ENCODE measurements at regions not wholly inside any gene's neighbourhood (a gene's known extent, or its start where the extent isn't known, plus 50 kb on each side); places are given as distances from the start of the nearest gene placed in this dataset.
"Not testable (repeated sequence)": the region's sequence is repeated elsewhere in the genome, so short reads cannot be mapped to it uniquely, and the experiment has no call there.

DNA sequence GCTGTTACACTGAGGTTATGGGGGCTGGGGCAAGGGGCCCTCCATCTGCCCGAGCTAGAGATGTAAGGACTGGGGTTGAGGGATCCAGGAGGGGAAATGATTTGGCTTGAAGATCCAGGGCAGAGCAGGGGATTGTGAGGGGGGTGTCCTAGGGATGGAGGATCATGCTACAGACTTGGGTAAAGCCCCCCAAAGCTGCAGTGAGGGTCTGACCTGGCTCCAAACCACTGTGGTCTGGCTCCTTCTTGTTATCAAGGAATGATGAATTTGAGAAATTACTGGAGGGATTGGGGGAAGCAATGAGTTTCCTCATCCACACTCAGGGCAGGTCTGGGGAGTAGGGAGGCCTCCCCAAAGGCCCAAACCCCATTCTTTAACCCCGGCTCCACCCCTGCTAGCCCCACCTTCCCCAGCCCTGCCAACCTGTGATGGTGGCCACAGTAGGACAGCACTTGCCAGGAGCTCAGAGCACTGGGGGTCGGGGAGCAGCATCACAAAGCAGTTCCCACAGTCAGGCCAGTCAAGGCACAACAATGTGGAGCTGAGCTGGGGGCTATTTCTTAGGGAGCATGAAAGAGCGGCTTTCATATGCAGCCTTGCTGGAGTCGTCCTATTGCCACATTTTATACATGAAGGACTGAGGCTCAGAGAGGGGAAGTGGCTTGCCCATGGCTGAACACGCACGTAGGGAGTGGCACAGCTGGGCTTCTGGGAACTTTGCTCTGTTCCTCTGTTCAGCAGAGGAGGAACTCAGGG is 165.5 kb downstream of the EFNB1 start:
- DNase-seq: peak; percentile 2

DNA sequence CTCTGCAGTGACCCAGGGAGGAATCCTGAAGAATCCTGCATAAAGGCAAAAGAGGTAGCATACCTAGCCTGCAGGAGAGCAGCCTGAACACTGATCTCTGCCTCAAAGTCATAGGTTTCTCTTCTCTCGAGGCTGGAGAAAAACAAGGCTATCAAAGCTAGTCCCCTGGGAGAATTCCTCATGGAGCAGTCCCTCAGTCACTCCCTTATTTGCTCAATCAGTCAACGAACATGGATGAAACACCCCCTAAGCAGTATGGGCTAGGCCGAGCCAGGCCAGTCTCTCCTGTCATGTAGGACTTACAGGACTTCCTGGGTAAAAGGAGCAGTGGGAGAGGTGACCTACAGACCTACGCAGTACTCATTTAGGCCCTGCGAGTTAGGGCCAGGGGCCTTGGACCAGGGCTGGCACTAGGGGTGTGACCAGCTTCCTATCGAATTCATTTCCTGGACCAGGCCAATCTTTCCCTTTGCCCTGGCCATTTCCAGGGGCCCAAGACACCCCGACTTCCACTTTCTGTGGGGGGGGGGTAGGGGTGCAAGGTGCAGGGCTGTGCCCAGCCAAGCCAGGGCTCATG is 164.1 kb downstream of the EFNB1 start:
- DNase-seq: no peak

DNA sequence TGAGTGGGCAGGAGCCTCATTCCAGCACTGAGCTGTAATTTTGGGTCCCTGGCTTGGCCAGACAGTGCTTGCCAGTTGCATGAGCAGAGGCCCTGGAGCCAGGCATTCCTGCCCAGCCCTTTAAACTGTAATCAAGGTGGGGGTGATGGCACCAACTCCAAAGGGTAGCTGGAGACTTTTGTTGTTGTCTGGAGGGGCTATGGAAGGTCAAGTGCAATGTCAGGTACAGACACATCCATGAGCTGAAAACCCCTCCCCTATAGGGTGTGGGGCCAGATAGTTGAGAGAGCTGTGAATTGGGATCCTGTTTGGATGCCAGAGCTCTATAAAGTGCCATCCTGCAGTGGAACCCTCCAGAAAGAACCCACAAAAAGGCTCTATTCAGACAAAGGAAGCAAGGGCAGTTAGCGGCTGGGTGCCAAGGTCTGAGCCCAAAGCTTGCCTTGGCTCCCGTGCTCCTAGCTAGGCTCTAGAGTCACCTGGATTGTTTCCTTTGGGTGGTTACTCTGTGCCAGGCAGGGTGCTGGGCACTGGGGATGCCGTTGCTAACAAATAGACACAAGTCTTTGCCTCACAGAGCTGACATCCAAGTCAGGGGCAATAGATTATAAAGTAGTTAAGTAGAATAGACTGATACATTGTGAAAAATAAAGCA is 163.0 kb downstream of the EFNB1 start:
- no peak for DNase-seq

- no peak for DNase-seq
Measured at GRCh38 chrX:68990948-68991347, 162.1 kb downstream of the EFNB1 start.

- no peak for DNase-seq
Measured at GRCh38 chrX:68989865-68990606, 161.2 kb downstream of the EFNB1 start.

DNA sequence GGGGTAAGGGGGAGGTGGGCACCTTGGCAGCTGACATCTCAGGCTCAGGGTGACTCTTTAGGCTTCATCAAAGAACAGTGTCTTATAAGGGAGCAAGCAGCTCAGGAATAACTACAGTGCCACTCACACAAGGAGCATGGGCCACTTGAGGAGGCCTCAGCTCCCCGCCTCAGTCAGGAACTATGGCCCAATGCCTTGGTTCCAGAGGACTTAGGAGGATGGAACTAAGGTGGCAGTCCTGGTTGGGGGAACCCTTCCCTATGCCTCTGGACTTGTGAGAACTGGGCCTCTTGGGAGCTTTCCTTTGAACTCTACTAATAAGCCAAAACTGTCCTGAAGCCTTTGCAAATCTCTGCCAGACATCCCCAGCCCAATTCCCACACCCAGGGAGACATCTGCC is 160.6 kb downstream of the EFNB1 start:
- no peak for DNase-seq

GRCh38 chrX:68988865-68989264 is 160.0 kb downstream of the EFNB1 start:
- DNase-seq: no peak

DNA sequence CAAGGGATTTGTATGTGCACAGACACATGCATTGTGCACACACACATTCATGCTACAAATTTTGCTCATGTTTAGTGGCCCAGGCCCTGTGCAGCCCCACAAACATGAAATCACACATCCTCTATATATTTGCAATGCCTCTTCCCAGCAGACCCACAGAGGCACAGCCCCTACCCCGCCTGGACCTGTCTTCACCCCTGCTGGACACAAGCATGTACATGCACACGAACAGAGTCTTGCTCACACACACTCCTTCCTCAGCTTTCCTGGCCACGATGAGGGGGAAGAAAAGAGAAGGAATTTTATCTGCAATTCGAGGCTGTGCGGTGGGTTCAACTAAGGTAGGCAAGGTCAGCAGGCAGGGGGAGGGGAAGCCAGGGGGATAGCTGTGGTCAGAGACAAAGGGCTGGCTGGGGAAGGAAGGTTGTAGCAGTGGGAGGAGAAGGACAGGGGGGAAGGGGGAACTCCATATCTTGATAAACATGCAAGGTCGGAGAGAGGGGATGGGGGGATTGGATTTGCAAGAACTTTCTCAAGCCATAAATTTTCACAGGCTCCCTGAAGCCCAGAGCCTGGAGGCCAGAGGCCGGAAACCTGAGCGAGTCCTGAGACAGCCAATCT is 156.4 kb downstream of the EFNB1 start:
- no peak for DNase-seq

DNA sequence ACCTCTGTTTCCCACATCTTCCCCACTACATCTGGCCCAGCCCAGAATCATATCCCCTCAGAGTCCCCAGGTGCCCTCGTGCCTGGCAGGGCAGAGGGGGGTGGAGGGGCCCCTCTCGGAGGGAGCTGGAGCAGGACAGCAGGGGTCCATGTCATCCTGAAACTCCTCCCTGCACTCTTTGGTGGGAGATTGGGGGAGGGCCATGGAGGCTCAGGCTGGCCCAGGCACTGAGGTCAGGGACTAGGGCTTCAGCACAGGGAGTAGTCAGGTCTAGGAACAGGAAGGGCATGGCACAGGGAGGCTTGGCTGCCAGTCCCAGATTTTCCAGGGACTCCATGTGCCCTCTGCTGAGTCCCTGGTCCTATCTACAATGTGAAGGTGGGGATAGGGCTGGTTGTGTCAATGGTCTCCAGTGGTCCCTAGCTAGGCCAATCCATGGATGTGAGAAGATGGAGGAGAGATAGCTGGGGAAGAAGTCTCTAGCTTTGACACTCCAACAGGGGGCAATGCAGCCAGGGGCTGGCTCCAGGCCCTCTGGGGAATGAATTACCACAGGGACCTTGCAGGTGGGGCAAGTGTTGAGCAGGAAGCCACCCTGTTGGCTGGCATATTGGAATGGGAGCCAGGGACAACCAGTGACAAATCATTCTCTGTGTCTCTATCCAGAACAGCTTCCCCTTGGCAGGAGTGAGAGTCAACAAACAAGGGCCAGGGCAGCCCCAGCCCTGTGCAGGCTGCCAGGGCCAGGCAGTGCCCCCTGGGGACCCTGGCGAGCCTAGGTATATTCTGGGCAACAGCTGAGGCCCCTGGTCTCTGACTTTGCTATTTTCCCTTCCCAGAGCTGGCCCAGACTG is 154.4 kb downstream of the EFNB1 start:
- no peak for DNase-seq

GRCh38 chrX:68982476-68982875 is 153.7 kb downstream of the EFNB1 start:
- no peak for DNase-seq

DNA sequence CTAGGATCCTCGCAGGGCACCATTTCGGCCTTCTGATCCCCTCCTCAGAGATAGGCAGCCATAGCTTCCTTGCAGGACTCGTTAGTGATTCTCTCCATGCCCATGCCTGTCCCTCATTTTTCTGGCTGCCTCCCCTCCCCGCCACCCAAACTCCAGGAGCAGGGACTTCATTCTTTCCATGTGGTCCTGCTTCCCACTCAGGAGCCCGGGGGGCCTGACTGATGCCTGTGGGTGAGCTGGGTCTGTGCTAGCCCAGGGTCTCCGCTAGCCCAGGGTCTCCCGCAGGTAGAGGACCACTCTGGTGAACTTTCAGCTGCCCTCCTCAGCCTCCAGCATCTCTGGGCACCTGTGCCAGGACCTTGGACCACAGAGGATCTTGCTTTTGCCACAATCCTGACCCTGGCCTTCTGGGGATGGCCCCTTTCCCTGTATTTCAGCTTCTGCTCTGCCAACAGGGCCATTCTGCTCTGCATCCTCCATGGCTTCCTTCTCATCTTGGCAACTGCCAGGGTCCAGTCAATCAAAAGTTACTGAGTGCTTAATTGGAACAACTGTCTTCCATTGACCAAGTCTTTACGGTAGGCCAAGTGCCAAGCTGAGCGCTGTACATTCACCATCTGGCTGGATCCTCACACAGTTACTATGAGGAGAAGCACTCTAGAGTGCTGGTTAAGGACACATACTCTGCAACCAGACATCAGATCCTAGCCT is 152.2 kb downstream of the EFNB1 start:
- no peak for DNase-seq

DNA sequence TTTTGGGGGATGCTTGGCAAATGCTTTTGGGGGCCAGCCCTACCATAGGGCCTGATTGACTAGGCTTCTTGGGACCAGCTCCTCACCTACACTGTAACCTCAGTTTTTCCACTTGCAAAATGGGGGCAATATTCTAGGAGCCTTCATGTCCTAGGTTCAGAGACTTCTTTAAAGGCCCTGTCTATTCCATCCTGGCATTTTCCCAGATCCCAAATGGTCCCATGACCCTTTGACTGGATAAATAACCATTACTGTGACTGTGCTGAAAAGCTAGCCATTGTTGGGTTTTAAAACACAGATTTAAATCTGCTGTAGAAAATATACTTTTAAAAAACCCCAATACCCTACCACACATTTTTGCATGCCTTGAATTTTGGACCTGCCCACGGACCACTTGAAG is 149.8 kb downstream of the EFNB1 start:
- DNase-seq: no peak

- no peak for DNase-seq
Measured at GRCh38 chrX:68978255-68978654, 149.4 kb downstream of the EFNB1 start.

GRCh38 chrX:68953331-68953730 is 124.5 kb downstream of the EFNB1 start:
- DNase-seq: no peak

DNA sequence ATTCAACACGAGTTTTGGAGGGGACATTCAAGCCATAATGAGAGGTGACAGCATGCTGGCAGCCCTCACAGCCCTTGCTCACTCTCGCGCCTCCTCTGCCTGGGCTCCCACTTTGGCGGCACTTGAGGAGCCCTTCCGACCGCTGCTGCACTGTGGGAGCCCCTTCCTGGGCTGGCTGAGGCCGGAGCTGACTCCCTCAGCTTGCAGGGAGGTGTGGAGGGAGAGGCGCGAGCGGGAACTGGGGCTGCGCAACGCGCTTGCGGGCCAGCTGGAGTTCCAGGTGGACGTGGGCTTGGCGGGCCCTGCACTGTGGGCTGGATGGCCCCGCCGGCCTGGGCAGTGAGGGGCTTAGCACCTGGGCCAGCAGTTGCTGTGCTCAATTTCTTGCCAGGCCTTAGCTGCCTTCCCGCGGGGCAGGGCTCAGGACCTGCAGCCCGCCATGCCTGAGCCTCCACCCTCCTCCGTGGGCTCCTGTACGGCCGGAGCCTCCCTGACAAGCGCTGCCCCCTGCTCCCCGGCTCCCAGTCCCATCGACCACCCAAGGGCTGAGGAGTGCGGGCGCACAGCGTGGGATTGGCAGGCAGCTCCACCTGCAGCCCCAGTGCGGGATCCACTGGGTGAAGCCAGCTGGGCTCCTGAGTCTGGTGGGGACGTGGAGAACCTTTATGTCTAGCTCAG is 123.3 kb downstream of the EFNB1 start:
- not testable (repeated sequence) for DNase-seq

DNA sequence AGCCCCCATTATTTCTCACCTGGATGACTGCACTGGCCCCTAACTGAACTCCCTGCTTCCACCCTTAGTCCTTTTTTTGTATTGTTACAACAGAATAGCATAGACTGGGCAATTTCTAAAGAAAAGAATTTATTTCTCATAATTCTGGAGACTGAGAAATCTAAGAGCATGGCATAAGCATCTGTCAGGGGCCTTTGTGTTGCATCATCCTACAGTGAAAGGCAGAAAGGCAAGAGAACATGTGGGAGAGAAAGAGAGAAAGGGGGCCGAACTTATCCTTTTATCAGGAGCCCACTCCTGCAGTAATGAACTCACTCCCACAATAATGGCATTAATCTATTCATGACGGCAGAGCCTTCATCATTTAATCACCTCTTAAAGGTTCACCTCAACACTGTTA is 122.1 kb downstream of the EFNB1 start:
- DNase-seq: no peak

GRCh38 chrX:68947882-68948605 is 119.2 kb downstream of the EFNB1 start:
- no peak for DNase-seq

GRCh38 chrX:68945603-68946228 is 116.9 kb downstream of the EFNB1 start:
- DNase-seq: no peak

- DNase-seq: no peak
Measured at GRCh38 chrX:68945081-68945602, 116.3 kb downstream of the EFNB1 start.

Data from KG1 (cell line).